ENCODE measurements at regions not wholly inside any gene's neighbourhood (a gene's known extent, or its start where the extent isn't known, plus 50 kb on each side); places are given as distances from the start of the nearest gene placed in this dataset.
"Not testable (repeated sequence)": the region's sequence is repeated elsewhere in the genome, so short reads cannot be mapped to it uniquely, and the experiment has no call there.

- no peaks in the 10 kb centered on the region for H3K27me3 ChIP-seq (ENCODE audit: control insufficient read depth, insufficient read depth, low read length)
- no peak overlapping the region for H3K4me3 ChIP-seq (ENCODE audit: insufficient read depth, low read depth, low read length)
- DNase-seq = no peak
- H3K36me3 ChIP-seq (replicated peaks; ENCODE audit: control insufficient read depth, insufficient read depth, low read length) = no peaks in the 10 kb centered on the region
These were observed 661.7 kb upstream of the AUTS2 start for GRCh38 chr7:68936471-68937035.

GRCh38 chr7:68938151-68938550 lies 660.1 kb upstream of the AUTS2 start:
- DNase-seq = no peak
- H3K36me3 ChIP-seq (replicated peaks; ENCODE audit: control insufficient read depth, insufficient read depth, low read length) = no peaks in the 10 kb centered on the region
- no peaks in the 10 kb centered on the region for H3K27me3 ChIP-seq (ENCODE audit: control insufficient read depth, insufficient read depth, low read length)
- no peak overlapping the region for H3K4me3 ChIP-seq (ENCODE audit: insufficient read depth, low read depth, low read length)

- no peak for DNase-seq
- Histone ChIP-seq H3K4me3 (ENCODE audit: insufficient read depth, low read depth, low read length) (no peak overlapping the region), H3K27me3 (ENCODE audit: control insufficient read depth, insufficient read depth, low read length) (no peaks in the 10 kb centered on the region), H3K36me3 (replicated peaks; ENCODE audit: control insufficient read depth, insufficient read depth, low read length) (no peaks in the 10 kb centered on the region)
These were observed 654.5 kb upstream of the AUTS2 start for GRCh38 chr7:68943786-68944185.

GRCh38 chr7:68955656-68956055 lies 642.6 kb upstream of the AUTS2 start:
- Histone ChIP-seq H3K27me3 (ENCODE audit: control insufficient read depth, insufficient read depth, low read length) (no peaks in the 10 kb centered on the region), H3K36me3 (replicated peaks; ENCODE audit: control insufficient read depth, insufficient read depth, low read length) (no peaks in the 10 kb centered on the region), H3K4me3 (ENCODE audit: insufficient read depth, low read depth, low read length) (no peak overlapping the region)
- no peak for DNase-seq

GRCh38 chr7:68958571-68958970 lies 639.7 kb upstream of the AUTS2 start:
- Histone ChIP-seq H3K4me3 (ENCODE audit: insufficient read depth, low read depth, low read length) (no peak overlapping the region), H3K36me3 (replicated peaks; ENCODE audit: control insufficient read depth, insufficient read depth, low read length) (no peaks in the 10 kb centered on the region), H3K27me3 (ENCODE audit: control insufficient read depth, insufficient read depth, low read length) (no peaks in the 10 kb centered on the region)
- no peak for DNase-seq

- H3K4me3 ChIP-seq (ENCODE audit: insufficient read depth, low read depth, low read length) = no peak overlapping the region
- no peaks in the 10 kb centered on the region for H3K36me3 ChIP-seq (replicated peaks; ENCODE audit: control insufficient read depth, insufficient read depth, low read length)
- no peaks in the 10 kb centered on the region for H3K27me3 ChIP-seq (ENCODE audit: control insufficient read depth, insufficient read depth, low read length)
- DNase-seq = no peak
These were observed 634.7 kb upstream of the AUTS2 start for GRCh38 chr7:68963552-68963951.

GRCh38 chr7:68964060-68964459 lies 634.2 kb upstream of the AUTS2 start:
- H3K4me3 ChIP-seq (ENCODE audit: insufficient read depth, low read depth, low read length) = no peak overlapping the region
- no peak for DNase-seq
- no peaks in the 10 kb centered on the region for H3K27me3 ChIP-seq (ENCODE audit: control insufficient read depth, insufficient read depth, low read length)
- no peaks in the 10 kb centered on the region for H3K36me3 ChIP-seq (replicated peaks; ENCODE audit: control insufficient read depth, insufficient read depth, low read length)

- H3K36me3 ChIP-seq (replicated peaks; ENCODE audit: control insufficient read depth, insufficient read depth, low read length) = no peaks in the 10 kb centered on the region
- no peak overlapping the region for H3K4me3 ChIP-seq (ENCODE audit: insufficient read depth, low read depth, low read length)
- no peak for DNase-seq
- no peaks in the 10 kb centered on the region for H3K27me3 ChIP-seq (ENCODE audit: control insufficient read depth, insufficient read depth, low read length)
These were observed 632.9 kb upstream of the AUTS2 start for GRCh38 chr7:68965351-68965750.

- DNase-seq = no peak
- H3K36me3 ChIP-seq (replicated peaks; ENCODE audit: control insufficient read depth, insufficient read depth, low read length) = no peaks in the 10 kb centered on the region
These were observed 630.7 kb upstream of the AUTS2 start for GRCh38 chr7:68967598-68967997.

GRCh38 chr7:68969571-68969970 lies 628.7 kb upstream of the AUTS2 start:
- no peak for DNase-seq
- no peak overlapping the region for H3K4me3 ChIP-seq (ENCODE audit: insufficient read depth, low read depth, low read length)
- H3K27me3 ChIP-seq (ENCODE audit: control insufficient read depth, insufficient read depth, low read length) = no peaks in the 10 kb centered on the region

More at GRCh38 chr7:68967598-68967997, 630.7 kb upstream of the AUTS2 start:
- no peak overlapping the region for H3K4me3 ChIP-seq (ENCODE audit: insufficient read depth, low read depth, low read length)
- no peaks in the 10 kb centered on the region for H3K27me3 ChIP-seq (ENCODE audit: control insufficient read depth, insufficient read depth, low read length)

GRCh38 chr7:68971634-68972340 lies 626.5 kb upstream of the AUTS2 start:
- DNase-seq = no peak
- Histone ChIP-seq H3K4me3 (ENCODE audit: insufficient read depth, low read depth, low read length) (no peak overlapping the region), H3K36me3 (replicated peaks; ENCODE audit: control insufficient read depth, insufficient read depth, low read length) (no peaks in the 10 kb centered on the region), H3K27me3 (ENCODE audit: control insufficient read depth, insufficient read depth, low read length) (no peaks in the 10 kb centered on the region)

More at GRCh38 chr7:68969571-68969970, 628.7 kb upstream of the AUTS2 start:
- H3K36me3 ChIP-seq (replicated peaks; ENCODE audit: control insufficient read depth, insufficient read depth, low read length) = no peaks in the 10 kb centered on the region

- Histone ChIP-seq H3K27me3 (ENCODE audit: control insufficient read depth, insufficient read depth, low read length) (no peaks in the 10 kb centered on the region), H3K36me3 (replicated peaks; ENCODE audit: control insufficient read depth, insufficient read depth, low read length) (no peaks in the 10 kb centered on the region), H3K4me3 (ENCODE audit: insufficient read depth, low read depth, low read length) (no peak overlapping the region)
- DNase-seq = no peak
These were observed 620.8 kb upstream of the AUTS2 start for GRCh38 chr7:68977385-68978055.

GRCh38 chr7:68978710-68979109 lies 619.6 kb upstream of the AUTS2 start:
- Histone ChIP-seq H3K36me3 (replicated peaks; ENCODE audit: control insufficient read depth, insufficient read depth, low read length) (no peaks in the 10 kb centered on the region), H3K27me3 (ENCODE audit: control insufficient read depth, insufficient read depth, low read length) (no peaks in the 10 kb centered on the region), H3K4me3 (ENCODE audit: insufficient read depth, low read depth, low read length) (no peak overlapping the region)
- DNase-seq = no peak

- no peak for DNase-seq
- H3K4me3 ChIP-seq (ENCODE audit: insufficient read depth, low read depth, low read length) = no peak overlapping the region
- H3K36me3 ChIP-seq (replicated peaks; ENCODE audit: control insufficient read depth, insufficient read depth, low read length) = no peaks in the 10 kb centered on the region
- H3K27me3 ChIP-seq (ENCODE audit: control insufficient read depth, insufficient read depth, low read length) = no peaks in the 10 kb centered on the region
These were observed 618.3 kb upstream of the AUTS2 start for GRCh38 chr7:68980011-68980410.

GRCh38 chr7:68980432-68980831 lies 617.8 kb upstream of the AUTS2 start:
- H3K27me3 ChIP-seq (ENCODE audit: control insufficient read depth, insufficient read depth, low read length); DNase-seq; H3K36me3 ChIP-seq (replicated peaks; ENCODE audit: control insufficient read depth, insufficient read depth, low read length); H3K4me3 ChIP-seq (ENCODE audit: insufficient read depth, low read depth, low read length): not testable (repeated sequence)
